ENCODE measurements at regions not wholly inside any gene's neighbourhood (a gene's known extent, or its start where the extent isn't known, plus 50 kb on each side); places are given as distances from the start of the nearest gene placed in this dataset.

DNA sequence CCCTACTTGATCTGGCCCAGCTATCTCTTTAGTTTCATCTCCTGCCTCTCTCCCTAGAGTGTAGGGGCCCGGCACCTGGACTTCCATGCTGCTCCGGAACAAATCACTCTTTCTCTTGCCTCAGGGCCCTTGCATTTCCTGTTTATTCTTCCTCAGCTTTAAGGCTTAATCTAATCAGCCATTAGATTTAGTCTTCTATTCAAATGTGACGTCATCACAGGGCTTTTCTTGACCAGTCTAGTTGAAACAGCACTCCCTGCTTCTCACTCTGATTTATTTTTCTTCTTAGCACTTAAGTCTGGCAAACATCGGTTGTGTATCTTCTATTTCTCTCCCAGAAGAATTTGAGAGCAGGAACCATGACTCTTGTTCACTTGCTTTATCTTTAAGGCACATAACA lies 564.1 kb downstream of the EFNB2 start:
- H2AFZ ChIP-seq (ENCODE audit: low read depth, low read length, poor library complexity, severe bottlenecking), result no peak overlapping the region
- intact Hi-C loops (cut with micrococcal nuclease), result no loop called here
- no peaks in the 10 kb centered on the region for H4K20me1 ChIP-seq (ENCODE audit: insufficient read depth)
- H3K4me1 ChIP-seq (ENCODE audit: control insufficient read depth in 1 of 2, insufficient read depth in 2 of 2, low read length in 2 of 2), result peaks cover 11 to 25% of the 10 kb centered on the region in 2 experiments; a peak in 3 of 4 replicates
- H3K9ac ChIP-seq (ENCODE audit: low read length), result no peak overlapping the region
- ChIA-PET POLR2A (interaction anchor here (1.5 kb wide), 1 partner anchor 10 kb away, joined by 3 read pairs; no protein-coding TSS in a partner anchor), RAD21 (ENCODE audit: low non-redundant PET in 1 of 2, low total read pairs in 2 of 2, uncharacterized antibody in 2 of 2, unreplicated experiment in 2 of 2) (no interaction called here), CTCF (no interaction called here)
- no peak for TF ChIP-seq YY1 (IDR thresholded peaks at IDR 0.05; ENCODE audit: extremely low read depth, insufficient replicate concordance, low read depth, low read length)
- TF ChIP-seq POLR2A (IDR thresholded peaks at IDR 0.05; ENCODE audit: borderline replicate concordance, extremely low read depth, insufficient read depth, insufficient read length), result no peak
- no peak for TF ChIP-seq EGR1 (IDR thresholded peaks at IDR 0.05; ENCODE audit: low read depth)
- no peak for TF ChIP-seq RAD21 (IDR thresholded peaks at IDR 0.05; ENCODE audit: low read depth)
- TF ChIP-seq CBX3 (IDR thresholded peaks at IDR 0.05; ENCODE audit: low read depth), result no peak
- TF ChIP-seq POLR2AphosphoS5 (IDR thresholded peaks at IDR 0.05; ENCODE audit: low read depth, low read length), result no peak
- TF ChIP-seq, protein P1, sequence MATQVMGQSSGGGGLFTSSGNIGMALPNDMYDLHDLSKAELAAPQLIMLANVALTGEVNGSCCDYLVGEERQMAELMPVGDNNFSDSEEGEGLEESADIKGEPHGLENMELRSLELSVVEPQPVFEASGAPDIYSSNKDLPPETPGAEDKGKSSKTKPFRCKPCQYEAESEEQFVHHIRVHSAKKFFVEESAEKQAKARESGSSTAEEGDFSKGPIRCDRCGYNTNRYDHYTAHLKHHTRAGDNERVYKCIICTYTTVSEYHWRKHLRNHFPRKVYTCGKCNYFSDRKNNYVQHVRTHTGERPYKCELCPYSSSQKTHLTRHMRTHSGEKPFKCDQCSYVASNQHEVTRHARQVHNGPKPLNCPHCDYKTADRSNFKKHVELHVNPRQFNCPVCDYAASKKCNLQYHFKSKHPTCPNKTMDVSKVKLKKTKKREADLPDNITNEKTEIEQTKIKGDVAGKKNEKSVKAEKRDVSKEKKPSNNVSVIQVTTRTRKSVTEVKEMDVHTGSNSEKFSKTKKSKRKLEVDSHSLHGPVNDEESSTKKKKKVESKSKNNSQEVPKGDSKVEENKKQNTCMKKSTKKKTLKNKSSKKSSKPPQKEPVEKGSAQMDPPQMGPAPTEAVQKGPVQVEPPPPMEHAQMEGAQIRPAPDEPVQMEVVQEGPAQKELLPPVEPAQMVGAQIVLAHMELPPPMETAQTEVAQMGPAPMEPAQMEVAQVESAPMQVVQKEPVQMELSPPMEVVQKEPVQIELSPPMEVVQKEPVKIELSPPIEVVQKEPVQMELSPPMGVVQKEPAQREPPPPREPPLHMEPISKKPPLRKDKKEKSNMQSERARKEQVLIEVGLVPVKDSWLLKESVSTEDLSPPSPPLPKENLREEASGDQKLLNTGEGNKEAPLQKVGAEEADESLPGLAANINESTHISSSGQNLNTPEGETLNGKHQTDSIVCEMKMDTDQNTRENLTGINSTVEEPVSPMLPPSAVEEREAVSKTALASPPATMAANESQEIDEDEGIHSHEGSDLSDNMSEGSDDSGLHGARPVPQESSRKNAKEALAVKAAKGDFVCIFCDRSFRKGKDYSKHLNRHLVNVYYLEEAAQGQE (IDR thresholded peaks at IDR 0.05; ENCODE audit: low read depth), result no peak
- TF ChIP-seq, protein P2, sequence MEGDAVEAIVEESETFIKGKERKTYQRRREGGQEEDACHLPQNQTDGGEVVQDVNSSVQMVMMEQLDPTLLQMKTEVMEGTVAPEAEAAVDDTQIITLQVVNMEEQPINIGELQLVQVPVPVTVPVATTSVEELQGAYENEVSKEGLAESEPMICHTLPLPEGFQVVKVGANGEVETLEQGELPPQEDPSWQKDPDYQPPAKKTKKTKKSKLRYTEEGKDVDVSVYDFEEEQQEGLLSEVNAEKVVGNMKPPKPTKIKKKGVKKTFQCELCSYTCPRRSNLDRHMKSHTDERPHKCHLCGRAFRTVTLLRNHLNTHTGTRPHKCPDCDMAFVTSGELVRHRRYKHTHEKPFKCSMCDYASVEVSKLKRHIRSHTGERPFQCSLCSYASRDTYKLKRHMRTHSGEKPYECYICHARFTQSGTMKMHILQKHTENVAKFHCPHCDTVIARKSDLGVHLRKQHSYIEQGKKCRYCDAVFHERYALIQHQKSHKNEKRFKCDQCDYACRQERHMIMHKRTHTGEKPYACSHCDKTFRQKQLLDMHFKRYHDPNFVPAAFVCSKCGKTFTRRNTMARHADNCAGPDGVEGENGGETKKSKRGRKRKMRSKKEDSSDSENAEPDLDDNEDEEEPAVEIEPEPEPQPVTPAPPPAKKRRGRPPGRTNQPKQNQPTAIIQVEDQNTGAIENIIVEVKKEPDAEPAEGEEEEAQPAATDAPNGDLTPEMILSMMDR (IDR thresholded peaks at IDR 0.05 in 2 of 3, conservative IDR thresholded peaks at IDR 0.05 in 1 of 3; ENCODE audit: borderline replicate concordance in 1 of 3, insufficient read depth in 1 of 3, low read depth in 2 of 3, low read length in 2 of 3), result no peak
- TF ChIP-seq SRF (IDR thresholded peaks at IDR 0.05; ENCODE audit: low read depth), result no peak
- TF ChIP-seq, protein P3, sequence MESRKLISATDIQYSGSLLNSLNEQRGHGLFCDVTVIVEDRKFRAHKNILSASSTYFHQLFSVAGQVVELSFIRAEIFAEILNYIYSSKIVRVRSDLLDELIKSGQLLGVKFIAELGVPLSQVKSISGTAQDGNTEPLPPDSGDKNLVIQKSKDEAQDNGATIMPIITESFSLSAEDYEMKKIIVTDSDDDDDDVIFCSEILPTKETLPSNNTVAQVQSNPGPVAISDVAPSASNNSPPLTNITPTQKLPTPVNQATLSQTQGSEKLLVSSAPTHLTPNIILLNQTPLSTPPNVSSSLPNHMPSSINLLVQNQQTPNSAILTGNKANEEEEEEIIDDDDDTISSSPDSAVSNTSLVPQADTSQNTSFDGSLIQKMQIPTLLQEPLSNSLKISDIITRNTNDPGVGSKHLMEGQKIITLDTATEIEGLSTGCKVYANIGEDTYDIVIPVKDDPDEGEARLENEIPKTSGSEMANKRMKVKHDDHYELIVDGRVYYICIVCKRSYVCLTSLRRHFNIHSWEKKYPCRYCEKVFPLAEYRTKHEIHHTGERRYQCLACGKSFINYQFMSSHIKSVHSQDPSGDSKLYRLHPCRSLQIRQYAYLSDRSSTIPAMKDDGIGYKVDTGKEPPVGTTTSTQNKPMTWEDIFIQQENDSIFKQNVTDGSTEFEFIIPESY (IDR thresholded peaks at IDR 0.05; ENCODE audit: extremely low read depth, insufficient replicate concordance, low read length), result no peak
- TF ChIP-seq SP1 (IDR thresholded peaks at IDR 0.05; ENCODE audit: low read depth), result no peak
- TF ChIP-seq, protein P4, sequence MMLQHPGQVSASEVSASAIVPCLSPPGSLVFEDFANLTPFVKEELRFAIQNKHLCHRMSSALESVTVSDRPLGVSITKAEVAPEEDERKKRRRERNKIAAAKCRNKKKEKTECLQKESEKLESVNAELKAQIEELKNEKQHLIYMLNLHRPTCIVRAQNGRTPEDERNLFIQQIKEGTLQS (IDR thresholded peaks at IDR 0.05), result no peak
- no peak for TF ChIP-seq ZFX (IDR thresholded peaks at IDR 0.05)
- TF ChIP-seq EZH2phosphoT487 (IDR thresholded peaks at IDR 0.05; ENCODE audit: borderline replicate concordance), result no peak
- TF ChIP-seq CEBPB (IDR thresholded peaks at IDR 0.05; ENCODE audit: low read depth), result no peak
- TF ChIP-seq EZH2 (IDR thresholded peaks at IDR 0.05), result no peak
- no peak for TF ChIP-seq ELF1 (IDR thresholded peaks at IDR 0.05; ENCODE audit: borderline replicate concordance, low read depth)
- TF ChIP-seq ZNF274 (IDR thresholded peaks at IDR 0.05; ENCODE audit: low read depth, low read length), result no peak
- no peak for TF ChIP-seq JUND (IDR thresholded peaks at IDR 0.05)
- no peak for TF ChIP-seq FOSL1 (IDR thresholded peaks at IDR 0.05; ENCODE audit: low read depth)
- H3K27ac ChIP-seq (ENCODE audit: low read depth, low read length), result no peak overlapping the region
- no peak for DNase-seq (ENCODE audit: low read depth, low spot score)
- no peaks in the 10 kb centered on the region for H3K9me2 ChIP-seq (ENCODE audit: insufficient read depth)
- H3K4me2 ChIP-seq (ENCODE audit: low read length), result no peak overlapping the region
- no peak for ATAC-seq
- no peak overlapping the region for H3K4me3 ChIP-seq (replicated peaks in 1 of 2; ENCODE audit: low read depth in 1 of 2, low read length in 2 of 2)
- no peaks in the 10 kb centered on the region for H3K27me3 ChIP-seq (ENCODE audit: insufficient read depth, low read length)
- no peaks in the 10 kb centered on the region for H3K9me3 ChIP-seq (ENCODE audit: control insufficient read depth in 1 of 2, insufficient read depth in 1 of 2, low read depth in 1 of 2, low read length in 2 of 2)
- no peaks in the 10 kb centered on the region for H3K36me3 ChIP-seq (ENCODE audit: control insufficient read depth in 1 of 2, insufficient read depth in 2 of 2, low read length in 2 of 2)
- no TSS peak for BruUV-seq (replicated peaks)
- no peaks in the 10 kb centered on the region for H3K79me2 ChIP-seq (ENCODE audit: insufficient read depth, low read length)

Measured in HCT116 (cell line).